GM21390 (cell line): ENCODE measurements at regions not wholly inside any gene's neighbourhood (a gene's known extent, or its start where the extent isn't known, plus 50 kb on each side); places are given as distances from the start of the nearest gene placed in this dataset.
"Not testable (repeated sequence)": the region's sequence is repeated elsewhere in the genome, so short reads cannot be mapped to it uniquely, and the experiment has no call there.

Experiments used
- ATAC-seq: cut with Tn5 transposase; IDR thresholded peaks from one replicate; pipeline ENCODE4 v1.9.1; 2021; ENCODE audit not compliant: unreplicated experiment

GRCh38 chr5:91315701-91316100, 67.4 kb downstream of the ARRDC3 start:
- ATAC-seq, result no peak

GRCh38 chr5:91313757-91314673, 69.1 kb downstream of the ARRDC3 start:
- ATAC-seq, result peak; percentile 54

- no peak for ATAC-seq
These were observed 70.4 kb downstream of the ARRDC3 start for GRCh38 chr5:91312698-91313097.

GRCh38 chr5:91311697-91312501, 71.2 kb downstream of the ARRDC3 start:
- ATAC-seq, result peak; percentile 92

DNA sequence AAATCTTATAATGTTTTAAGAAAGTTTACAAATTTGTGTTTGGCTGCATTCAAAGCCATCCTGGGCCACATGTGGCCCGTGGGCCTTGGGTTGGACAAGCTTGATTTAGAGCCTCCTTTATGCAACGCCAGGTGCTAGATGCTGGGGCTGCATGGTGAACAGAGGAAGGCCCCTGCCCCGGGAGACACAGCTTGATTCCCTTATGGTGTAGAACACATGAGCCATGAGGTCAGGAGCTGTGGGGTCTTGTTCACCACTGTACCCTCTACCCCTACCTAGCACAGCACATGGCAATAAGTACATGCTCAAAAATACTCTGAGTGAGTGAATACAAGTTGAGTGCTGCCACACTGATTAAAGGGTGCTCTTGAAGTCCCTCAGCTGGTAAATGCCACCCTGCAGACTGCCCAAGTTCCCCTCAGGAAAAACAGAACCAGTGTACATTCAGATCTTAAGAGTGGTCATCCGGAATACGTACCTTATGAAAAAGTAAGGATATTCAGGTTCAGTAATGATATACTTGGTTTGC, 71.9 kb downstream of the ARRDC3 start:
- ATAC-seq, result no peak

GRCh38 chr5:91308157-91308556, 75.0 kb downstream of the ARRDC3 start:
- not testable (repeated sequence) for ATAC-seq

DNA sequence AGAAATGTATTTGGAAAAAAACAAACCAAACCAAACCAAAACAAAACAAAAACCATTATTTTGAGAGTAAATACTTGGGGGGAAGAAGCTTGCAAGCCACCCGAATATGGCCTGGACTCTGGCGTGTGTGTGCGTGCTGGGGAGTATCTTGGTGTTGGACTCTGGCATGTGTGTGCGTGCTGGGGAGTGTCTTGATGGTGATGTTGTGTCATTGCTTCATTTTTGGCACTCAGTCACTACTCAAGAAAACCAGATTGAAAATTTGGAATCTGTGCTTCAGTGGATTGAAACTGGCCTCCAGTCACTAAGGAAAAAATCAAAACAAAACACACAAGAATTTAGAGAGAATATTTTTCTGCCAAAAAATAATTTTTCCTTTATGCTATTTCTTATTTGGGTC, 76.1 kb downstream of the ARRDC3 start:
- ATAC-seq, result no peak

DNA sequence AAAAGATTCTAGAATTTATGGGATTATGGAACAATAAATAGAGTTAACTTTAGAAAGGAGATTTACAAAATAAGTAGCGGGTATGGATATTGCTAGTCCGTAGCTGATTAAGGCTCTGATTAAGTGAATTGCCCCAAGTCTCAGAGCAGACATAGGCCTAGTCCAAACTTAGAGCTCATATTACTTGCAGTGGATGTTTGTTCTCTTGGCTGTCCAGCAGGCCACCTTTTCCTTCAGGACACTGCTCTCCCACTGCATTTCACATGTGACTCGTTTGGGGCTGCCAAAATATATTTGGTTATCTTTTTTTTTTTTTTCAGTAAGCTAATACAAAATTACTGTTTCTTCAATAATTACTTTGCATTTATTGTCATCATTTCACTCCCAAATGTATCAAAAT, 76.6 kb downstream of the ARRDC3 start:
- ATAC-seq, result no peak

DNA sequence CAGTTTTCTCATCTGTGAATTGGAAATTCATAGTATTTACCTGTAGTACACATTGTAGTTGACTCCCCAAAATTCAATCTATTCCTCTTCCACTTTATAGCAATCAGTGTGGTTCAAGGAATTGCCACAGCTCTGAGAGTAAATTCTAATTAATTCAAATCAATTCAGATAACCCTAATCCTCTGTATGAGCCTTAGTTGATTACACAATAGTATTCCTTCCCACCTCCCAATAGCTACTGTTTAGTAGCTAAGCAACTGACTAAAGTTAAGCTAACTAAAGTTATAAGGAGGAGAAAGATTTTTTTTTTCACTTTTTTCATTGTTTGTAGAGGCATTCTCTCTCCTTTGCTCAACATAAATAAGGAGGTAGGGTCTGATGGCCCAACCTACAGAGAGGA, 77.5 kb downstream of the ARRDC3 start:
- no peak for ATAC-seq

- not testable (repeated sequence) for ATAC-seq
These were observed 79.1 kb downstream of the ARRDC3 start for GRCh38 chr5:91304015-91304414.

DNA sequence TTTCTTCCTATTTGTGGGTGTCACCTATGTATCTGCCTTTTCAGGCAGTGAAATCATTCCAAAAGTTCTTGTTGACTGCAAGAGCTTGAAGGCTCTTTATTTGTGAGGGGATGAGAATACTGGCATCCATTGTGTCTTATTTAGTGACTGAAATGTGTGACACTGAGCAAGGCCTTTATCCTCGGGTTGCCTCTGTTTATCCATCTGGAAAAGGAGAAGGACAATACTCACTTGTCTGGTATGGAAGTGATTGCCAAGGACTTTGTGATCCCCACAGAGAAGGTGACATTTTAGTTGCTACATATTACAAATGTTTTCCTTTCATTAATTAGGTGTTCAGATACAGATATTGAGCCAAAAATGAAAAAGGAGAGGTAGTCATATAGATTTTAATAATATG, 80.2 kb downstream of the ARRDC3 start:
- no peak for ATAC-seq

DNA sequence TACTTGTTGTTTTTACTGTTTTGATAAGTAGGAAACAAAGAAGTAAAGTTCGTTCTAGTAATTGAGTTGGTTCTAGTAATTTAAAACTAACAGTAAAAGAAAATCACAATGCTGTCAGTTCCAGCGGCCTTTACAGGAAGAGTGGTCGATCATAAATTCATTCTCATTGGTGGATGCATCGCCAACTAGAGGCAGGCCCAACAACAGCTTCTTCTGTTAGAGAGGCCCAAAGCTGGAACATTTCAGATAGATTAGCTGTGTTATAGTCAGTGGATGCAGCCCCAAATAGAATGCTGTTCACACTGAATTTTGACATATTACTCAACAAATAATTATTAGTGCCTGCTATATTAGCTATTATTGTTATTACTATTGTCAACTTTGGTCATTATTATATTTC, 80.8 kb downstream of the ARRDC3 start:
- ATAC-seq, result no peak

- ATAC-seq, result no peak
These were observed 81.8 kb downstream of the ARRDC3 start for GRCh38 chr5:91301106-91301846.

DNA sequence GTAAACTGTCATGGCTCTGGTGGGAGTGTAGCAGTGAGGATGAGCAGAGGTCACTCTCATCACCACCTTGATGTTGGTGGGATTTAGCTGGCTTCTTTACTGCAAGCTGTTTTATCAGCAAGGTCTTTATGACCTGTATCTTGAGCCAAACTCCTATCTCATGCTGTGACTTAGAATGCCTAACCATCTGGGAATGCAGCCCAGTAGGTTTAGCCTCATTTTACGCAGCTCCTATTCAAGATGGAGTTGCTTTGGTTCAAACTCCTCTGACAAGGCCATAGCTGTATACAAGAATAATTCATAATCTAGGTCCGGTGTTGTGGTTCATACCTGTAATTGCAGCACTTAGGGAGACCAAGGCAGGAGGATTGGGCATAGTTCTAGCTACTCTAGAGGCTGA, 85.1 kb downstream of the ARRDC3 start:
- ATAC-seq, result no peak

GRCh38 chr5:91296674-91297143, 86.4 kb downstream of the ARRDC3 start:
- ATAC-seq, result no peak

- ATAC-seq, result not testable (repeated sequence)
These were observed 87.0 kb downstream of the ARRDC3 start for GRCh38 chr5:91296102-91296501.

DNA sequence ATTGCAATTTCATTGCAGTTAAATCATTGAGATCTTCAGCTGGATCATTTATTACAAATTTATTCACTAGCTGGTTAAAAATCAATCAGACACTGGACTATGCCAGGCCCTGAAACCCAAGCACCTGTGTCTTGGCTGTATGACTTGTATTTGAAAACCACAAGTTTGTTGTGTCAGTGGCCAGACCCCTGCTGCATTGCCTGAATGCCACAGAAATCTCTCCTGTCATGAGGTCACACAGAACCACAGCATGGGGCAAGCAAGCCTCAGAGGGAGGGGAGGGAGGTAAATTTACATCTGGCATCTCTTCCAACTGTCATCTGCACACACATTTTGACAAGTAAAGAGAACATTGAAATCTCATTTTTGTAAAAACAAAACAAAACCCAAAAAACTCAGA, 90.0 kb downstream of the ARRDC3 start:
- ATAC-seq, result peak; percentile 97

DNA sequence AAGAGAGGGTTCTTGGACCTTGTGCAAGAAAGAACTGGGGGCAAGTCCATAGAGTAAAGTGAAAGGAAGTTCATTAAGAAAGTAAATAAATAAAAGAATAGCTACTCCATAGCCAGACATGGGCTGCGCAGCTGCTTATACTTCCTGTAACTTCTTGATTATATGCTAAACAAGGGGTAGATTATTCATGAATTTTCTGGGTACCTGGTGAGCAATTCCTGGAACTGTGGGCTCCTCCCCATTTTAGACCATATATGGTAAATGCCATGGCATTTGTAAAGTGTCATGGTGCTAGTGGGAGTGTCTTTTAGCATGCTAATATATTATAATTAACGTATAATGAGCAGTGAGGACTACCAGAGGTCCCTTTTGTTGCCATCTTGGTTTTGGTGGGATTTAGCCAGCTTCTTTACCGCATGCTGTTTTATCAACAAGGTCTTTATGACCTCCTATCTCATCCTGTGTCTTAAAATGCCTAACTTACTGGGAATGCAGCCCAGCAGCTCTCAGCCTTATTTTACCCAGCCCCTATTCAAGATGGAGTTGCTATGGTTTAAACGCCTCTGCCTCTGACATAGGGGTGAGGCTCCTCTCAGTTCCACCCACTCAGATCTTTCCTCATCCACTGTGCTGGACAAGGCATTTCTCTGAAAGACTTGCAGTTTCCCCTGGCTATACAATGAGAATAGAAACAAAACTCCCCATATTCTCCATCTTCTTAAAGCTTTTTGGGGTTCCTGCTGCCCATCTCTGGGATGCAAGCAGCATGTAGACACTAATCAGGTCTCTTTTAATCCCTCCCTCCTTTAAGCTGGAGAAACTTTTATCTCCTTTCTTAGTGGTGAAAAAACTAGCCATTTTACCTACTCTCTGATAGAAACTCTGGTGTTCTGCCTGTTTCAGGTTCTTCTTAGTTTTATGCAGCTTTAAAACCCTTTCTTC, 91.2 kb downstream of the ARRDC3 start:
- no peak for ATAC-seq

DNA sequence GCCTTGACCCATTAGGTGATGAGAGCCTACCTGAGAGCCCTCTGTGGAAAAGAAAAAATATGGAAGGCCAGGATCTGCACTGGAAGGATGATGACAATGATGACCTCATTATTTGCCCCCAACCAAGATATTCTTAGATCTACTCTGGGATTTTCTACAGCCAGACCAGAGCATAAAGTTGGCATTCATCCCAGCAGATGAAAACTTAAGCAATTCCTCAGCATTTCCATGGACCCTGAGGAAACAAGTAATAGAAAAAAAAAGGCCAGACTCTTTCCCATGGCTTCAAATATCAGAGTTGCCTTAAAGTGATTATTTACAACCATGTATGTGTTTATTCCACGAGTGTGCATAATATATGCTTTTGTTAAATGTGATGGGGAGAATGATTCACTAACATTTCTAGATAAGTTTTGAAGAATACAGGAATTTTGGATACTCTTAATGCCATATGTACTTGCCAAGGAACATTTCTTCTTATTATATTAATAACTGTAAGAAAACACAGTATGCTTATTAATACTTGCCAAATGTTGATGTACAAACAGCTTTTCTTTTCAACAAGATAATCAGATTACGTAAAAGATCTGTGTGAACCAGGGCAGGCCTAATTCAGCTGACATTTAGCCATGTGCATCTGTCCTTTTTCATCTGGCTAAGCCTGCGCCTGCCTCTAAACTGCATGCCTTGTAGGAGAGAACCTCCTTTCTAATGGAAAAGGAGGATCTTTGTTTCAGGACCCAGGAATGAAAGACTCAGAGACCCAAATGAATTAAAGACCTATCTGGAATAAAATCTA, 94.8 kb downstream of the ARRDC3 start:
- no peak for ATAC-seq
